Bronchial epithelial cell (primary cell): ENCODE measurements at regions not wholly inside any gene's neighbourhood (a gene's known extent, or its start where the extent isn't known, plus 50 kb on each side); places are given as distances from the start of the nearest gene placed in this dataset.

Experiments used
- DNase-seq: peaks from one replicate; pipeline ENCODE4 v3.0.0-alpha.2; 2010; ENCODE audit warnings: low read depth
- FAIRE-seq: peaks from 2 replicates; lab custom pipeline; 2011; peaks lifted over from hg19 to GRCh38; lab: Jason Lieb, UNC
- H3K27me3 ChIP-seq: 2 replicates; pipeline ENCODE4 v1.5.1; 2011; ENCODE audit warnings: low read length; ENCODE audit not compliant: control insufficient read depth, insufficient read depth
- H3K36me3 ChIP-seq: 2 replicates; pipeline ENCODE4 v1.5.1; 2011; ENCODE audit warnings: low read length; ENCODE audit not compliant: control insufficient read depth, insufficient read depth
- H3K4me3 ChIP-seq: 2 replicates; pipeline ENCODE4 v1.5.1; 2011; ENCODE audit warnings: mild to moderate bottlenecking, low read depth, low read length, control low read depth
- CTCF ChIP-seq: IDR thresholded peaks from 2 replicates; pipeline ENCODE4 v1.5.1; 2011; ENCODE audit warnings: mild to moderate bottlenecking, moderate library complexity, low read length, control low read depth, inconsistent platforms; ENCODE audit not compliant: insufficient read depth, severe bottlenecking

GRCh38 chr7:12783421-12784095, 96.1 kb downstream of the ARL4A start:
- no peak for FAIRE-seq
- no peak overlapping the region for H3K4me3 ChIP-seq
- H3K36me3 ChIP-seq = no peaks in the 10 kb centered on the region
- H3K27me3 ChIP-seq = no peaks in the 10 kb centered on the region
- DNase-seq = no peak
- no peak for TF ChIP-seq CTCF

- H3K4me3 ChIP-seq = no peak overlapping the region
- H3K36me3 ChIP-seq = no peaks in the 10 kb centered on the region
- TF ChIP-seq CTCF = no peak
- no peak for FAIRE-seq
- no peaks in the 10 kb centered on the region for H3K27me3 ChIP-seq
- no peak for DNase-seq
These were observed 98.0 kb downstream of the ARL4A start for GRCh38 chr7:12785473-12785872.

- FAIRE-seq (no peak), DNase-seq (no peak)
- Histone ChIP-seq H3K36me3 (no peaks in the 10 kb centered on the region), H3K4me3 (no peak overlapping the region), H3K27me3 (no peaks in the 10 kb centered on the region)
- no peak for TF ChIP-seq CTCF
These were observed 99.1 kb downstream of the ARL4A start for GRCh38 chr7:12786494-12786893.

GRCh38 chr7:12788171-12788570, 100.7 kb downstream of the ARL4A start:
- no peak for FAIRE-seq
- no peak for DNase-seq
- Histone ChIP-seq H3K4me3 (no peak overlapping the region), H3K27me3 (no peaks in the 10 kb centered on the region), H3K36me3 (no peaks in the 10 kb centered on the region)
- no peak for TF ChIP-seq CTCF

GRCh38 chr7:12788591-12788990, 101.2 kb downstream of the ARL4A start:
- DNase-seq (no peak), FAIRE-seq (no peak)
- no peak for TF ChIP-seq CTCF
- Histone ChIP-seq H3K4me3 (no peak overlapping the region), H3K36me3 (no peaks in the 10 kb centered on the region), H3K27me3 (no peaks in the 10 kb centered on the region)

GRCh38 chr7:12794722-12795302, 107.4 kb downstream of the ARL4A start:
- TF ChIP-seq CTCF = no peak
- no peaks in the 10 kb centered on the region for H3K27me3 ChIP-seq
- FAIRE-seq (peak; percentile 94), DNase-seq (no peak)
- no peaks in the 10 kb centered on the region for H3K36me3 ChIP-seq
- H3K4me3 ChIP-seq = no peak overlapping the region
